WTC11 (cell line): ENCODE measurements at regions not wholly inside any gene's neighbourhood (a gene's known extent, or its start where the extent isn't known, plus 50 kb on each side); places are given as distances from the start of the nearest gene placed in this dataset.

Experiments
- ATAC-seq: fragments of 200-7000 bp; cut with Tn5 transposase; 2 replicates; pipeline ENCODE4 v1.10.0; 2021; ENCODE audit warnings: mild to moderate bottlenecking, moderate library complexity
- CTCF ChIA-PET: fragments of 300-600 bp; sonication (Branson Sonifier 250); formaldehyde crosslinking; loops from one replicate; lab custom pipeline; 2021; ENCODE audit warnings: antibody characterized with exemption; lab: Charles Lee
- POLR2A ChIA-PET: fragments of 350-600 bp; sonication (Branson Sonifier 250); formaldehyde crosslinking; loops from one replicate; lab custom pipeline; 2021; ENCODE audit warnings: antibody characterized with exemption; lab: Charles Lee
- DNase-seq: peaks from one replicate; pipeline ENCODE4 v3.0.0; 2021; ENCODE audit warnings: low spot score
- H3K27ac Mint-ChIP-seq: 2 replicates; pipeline ENCODE4 v1.8.0; 2021; ENCODE audit warnings: mixed read lengths
- H3K27me3 Mint-ChIP-seq: 2 replicates; pipeline ENCODE4 v1.8.0; 2021; ENCODE audit warnings: low read depth, mild to moderate bottlenecking, moderate library complexity, mixed read lengths
- H3K36me3 Mint-ChIP-seq: 2 replicates; pipeline ENCODE4 v1.8.0; 2021; ENCODE audit warnings: mixed read lengths
- H3K4me1 Mint-ChIP-seq: 2 replicates; pipeline ENCODE4 v1.8.0; 2022; ENCODE audit warnings: mixed read lengths
- H3K4me3 Mint-ChIP-seq: 2 replicates; pipeline ENCODE4 v1.8.0; 2021; ENCODE audit warnings: mild to moderate bottlenecking, moderate library complexity, mixed read lengths
- H3K9me3 Mint-ChIP-seq: 2 replicates; pipeline ENCODE4 v1.8.0; 2021; ENCODE audit warnings: mixed read lengths
- ATF1 ChIP-seq: sonication (generic); formaldehyde crosslinking; IDR thresholded peaks from 2 replicates; pipeline ENCODE4 v1.8.1; 2023; ENCODE audit warnings: mild to moderate bottlenecking, moderate library complexity, missing genetic modification reagents
- ATF2 ChIP-seq: sonication (generic); formaldehyde crosslinking; IDR thresholded peaks from 2 replicates; pipeline ENCODE4 v1.8.1; 2022; ENCODE audit warnings: low read depth, missing genetic modification reagents, borderline replicate concordance
- CREM ChIP-seq: sonication (generic); formaldehyde crosslinking; IDR thresholded peaks from 2 replicates; pipeline ENCODE4 v1.8.1; 2022; ENCODE audit warnings: mild to moderate bottlenecking, missing genetic modification reagents, moderate library complexity
- E2F1 ChIP-seq: sonication (generic); formaldehyde crosslinking; IDR thresholded peaks from 2 replicates; pipeline ENCODE4 v1.8.0; 2022; ENCODE audit warnings: mild to moderate bottlenecking, missing genetic modification reagents
- ETV6 ChIP-seq: sonication (generic); formaldehyde crosslinking; IDR thresholded peaks from 2 replicates; pipeline ENCODE4 v1.8.1; 2022; ENCODE audit warnings: mild to moderate bottlenecking, missing genetic modification reagents
- FOXP1 ChIP-seq: sonication (generic); formaldehyde crosslinking; IDR thresholded peaks from 2 replicates; pipeline ENCODE4 v1.8.0; 2022; ENCODE audit warnings: missing genetic modification reagents, mild to moderate bottlenecking, moderate library complexity, borderline replicate concordance
- GRHL2 ChIP-seq: fragments of 250-450 bp; sonication (Bioruptor Pico); IDR thresholded peaks from 2 replicates; pipeline ENCODE4 v1.8.0; 2022; ENCODE audit warnings: mild to moderate bottlenecking, moderate library complexity; ENCODE audit not compliant: insufficient replicate concordance, severe bottlenecking
- HMGA2 ChIP-seq: fragments of 250-450 bp; sonication (Bioruptor Pico); IDR thresholded peaks from 2 replicates; pipeline ENCODE4 v1.4.0; 2021; ENCODE audit warnings: mild to moderate bottlenecking, moderate library complexity
- IRF2 ChIP-seq: sonication (generic); formaldehyde crosslinking; IDR thresholded peaks from 2 replicates; pipeline ENCODE4 v1.8.0; 2022; ENCODE audit warnings: low read depth, missing genetic modification reagents, borderline replicate concordance
- JAZF1 ChIP-seq: fragments of 250-450 bp; sonication (Bioruptor Pico); IDR thresholded peaks from 2 replicates; pipeline ENCODE4 v1.9.0; 2021; ENCODE audit warnings: moderate library complexity, mild to moderate bottlenecking, inconsistent platforms
- KAT7 ChIP-seq: sonication (generic); formaldehyde crosslinking; IDR thresholded peaks from 2 replicates; pipeline ENCODE4 v1.8.1; 2023; ENCODE audit warnings: missing genetic modification reagents, mild to moderate bottlenecking, borderline replicate concordance
- OVOL2 ChIP-seq: fragments of 250-450 bp; sonication (Bioruptor Pico); IDR thresholded peaks from 2 replicates; pipeline ENCODE4 v1.9.0; 2021; ENCODE audit warnings: mild to moderate bottlenecking, borderline replicate concordance
- PRRX2 ChIP-seq: fragments of 250-450 bp; sonication (Bioruptor Pico); IDR thresholded peaks from 2 replicates; pipeline ENCODE4 v1.8.0; 2021; ENCODE audit warnings: mild to moderate bottlenecking
- RORB ChIP-seq: fragments of 250-450 bp; sonication (Bioruptor Pico); IDR thresholded peaks from 2 replicates; pipeline ENCODE4 v1.9.0; 2021; ENCODE audit warnings: mild to moderate bottlenecking
- SMAD3 ChIP-seq: sonication (generic); formaldehyde crosslinking; IDR thresholded peaks from 2 replicates; pipeline ENCODE4 v1.8.0; 2022; ENCODE audit warnings: missing genetic modification reagents, mild to moderate bottlenecking, borderline replicate concordance
- SP1 ChIP-seq: sonication (generic); formaldehyde crosslinking; conservative IDR thresholded peaks from 2 replicates; pipeline ENCODE4 v1.8.1; 2022; ENCODE audit warnings: missing genetic modification reagents
- USF2 ChIP-seq: sonication (generic); formaldehyde crosslinking; IDR thresholded peaks from 2 replicates; pipeline ENCODE4 v1.8.1; 2023; ENCODE audit warnings: mild to moderate bottlenecking, missing genetic modification reagents, moderate library complexity
- ZBTB43 ChIP-seq: sonication (generic); formaldehyde crosslinking; IDR thresholded peaks from 2 replicates; pipeline ENCODE4 v1.8.1; 2023; ENCODE audit warnings: mild to moderate bottlenecking, missing genetic modification reagents
- ZNF281 ChIP-seq: sonication (generic); formaldehyde crosslinking; IDR thresholded peaks from 2 replicates; pipeline ENCODE4 v1.8.0; 2023; ENCODE audit warnings: mild to moderate bottlenecking, missing genetic modification reagents
- ZNF396 ChIP-seq: fragments of 250-450 bp; sonication (Bioruptor Pico); IDR thresholded peaks from 2 replicates; pipeline ENCODE4 v1.8.0; 2021; ENCODE audit warnings: mild to moderate bottlenecking, moderate library complexity, borderline replicate concordance
- ZNF423 ChIP-seq: fragments of 250-450 bp; sonication (Bioruptor Pico); IDR thresholded peaks from 2 replicates; pipeline ENCODE4 v2.1.2; 2022; ENCODE audit warnings: mild to moderate bottlenecking, moderate library complexity
- ZNF512 ChIP-seq: sonication (generic); formaldehyde crosslinking; IDR thresholded peaks from 2 replicates; pipeline ENCODE4 v1.8.1; 2022; ENCODE audit warnings: missing genetic modification reagents, borderline replicate concordance
- ZSCAN18 ChIP-seq: fragments of 250-450 bp; sonication (Bioruptor Pico); IDR thresholded peaks from 2 replicates; pipeline ENCODE4 v2.1.2; 2022; ENCODE audit warnings: mild to moderate bottlenecking, moderate library complexity

GRCh38 chr14:79971330-79971729, 240.0 kb downstream of the DIO2 start:
- no peak for TF ChIP-seq ZNF281 (CRISPR knock-in tag)
- no peak for TF ChIP-seq FOXP1
- TF ChIP-seq OVOL2 (CRISPR knock-in tag), result no peak
- TF ChIP-seq CREM (CRISPR knock-in tag), result no peak
- no peak for TF ChIP-seq ZNF396
- TF ChIP-seq JAZF1 (CRISPR knock-in tag), result no peak
- no peak for TF ChIP-seq SMAD3 (CRISPR knock-in tag)
- no peak for TF ChIP-seq ZNF512
- TF ChIP-seq ATF2 (CRISPR knock-in tag), result no peak
- TF ChIP-seq ZSCAN18 (CRISPR knock-in tag), result no peak
- TF ChIP-seq HMGA2 (CRISPR knock-in tag), result no peak
- no peak for TF ChIP-seq IRF2 (CRISPR knock-in tag)
- TF ChIP-seq ZNF423 (CRISPR knock-in tag), result no peak
- no peak for TF ChIP-seq SP1 (CRISPR knock-in tag)
- no peak for TF ChIP-seq ETV6 (CRISPR knock-in tag)
- TF ChIP-seq PRRX2 (CRISPR knock-in tag), result no peak
- no peak for TF ChIP-seq KAT7 (CRISPR knock-in tag)
- TF ChIP-seq USF2 (CRISPR knock-in tag), result no peak
- no peak for TF ChIP-seq ATF1 (CRISPR knock-in tag)
- TF ChIP-seq, all 79 proteins: peak for 0
- DNase-seq (no peak), ATAC-seq (no peak)
- peaks cover 7% of the 10 kb centered on the region for H3K36me3 Mint-ChIP-seq
- CTCF ChIA-PET, result interaction anchor here (0.6 kb wide), 1 partner anchor 1281 kb away, joined by 3 read pairs; no protein-coding TSS in a partner anchor
- no peak overlapping the region for H3K4me3 Mint-ChIP-seq
- H3K9me3 Mint-ChIP-seq, result peaks cover 42% of the 10 kb centered on the region
- no peak overlapping the region for H3K27ac Mint-ChIP-seq
- no peaks in the 10 kb centered on the region; the same call in 1 of the 2 replicates for H3K27me3 Mint-ChIP-seq
- peaks cover 5% of the 10 kb centered on the region for H3K4me1 Mint-ChIP-seq
- POLR2A ChIA-PET, result no interaction called here

GRCh38 chr14:79967453-79967852, 243.9 kb downstream of the DIO2 start:
- H3K4me1 Mint-ChIP-seq, result peaks cover 5% of the 10 kb centered on the region
- CTCF ChIA-PET, result no interaction called here
- DNase-seq, result no peak

More at GRCh38 chr14:79967453-79967852, 243.9 kb downstream of the DIO2 start:
- peaks cover 21% of the 10 kb centered on the region; the same call in 1 of the 2 replicates for H3K36me3 Mint-ChIP-seq
- TF ChIP-seq E2F1 (CRISPR knock-in tag), result no peak
- no peak for TF ChIP-seq RORB (CRISPR knock-in tag)
- TF ChIP-seq ZBTB43 (CRISPR knock-in tag), result no peak
- no peak for TF ChIP-seq GRHL2
- peaks cover 58% of the 10 kb centered on the region for H3K9me3 Mint-ChIP-seq
- H3K27me3 Mint-ChIP-seq, result no peaks in the 10 kb centered on the region; the same call in none of the 2 replicates
- no peak overlapping the region for H3K4me3 Mint-ChIP-seq
- no peak overlapping the region for H3K27ac Mint-ChIP-seq
- POLR2A ChIA-PET, result no interaction called here
- ATAC-seq, result no peak
